ENCODE measurements at regions not wholly inside any gene's neighbourhood (a gene's known extent, or its start where the extent isn't known, plus 50 kb on each side); places are given as distances from the start of the nearest gene placed in this dataset.

DNA sequence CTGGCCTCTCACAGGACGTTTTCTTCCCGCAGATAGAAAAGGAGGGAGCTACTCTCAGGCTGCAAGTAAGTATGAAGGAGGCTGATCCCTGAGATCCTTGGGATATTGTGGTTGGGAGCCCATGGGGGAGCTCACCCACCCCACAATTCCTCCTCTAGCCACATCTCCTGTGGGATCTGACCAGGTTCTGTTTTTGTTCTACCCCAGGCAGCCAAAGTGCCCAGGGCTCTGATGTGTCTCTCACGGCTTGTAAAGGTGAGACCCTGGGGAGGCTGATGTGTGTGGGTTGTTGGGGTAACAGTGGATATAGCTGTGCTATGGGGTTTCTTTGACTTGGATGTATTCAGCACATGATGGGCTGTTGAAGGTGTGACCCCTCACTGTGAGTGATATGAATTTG lies 52.0 kb upstream of the POLR1H start:
- TF ChIP-seq, protein P1, sequence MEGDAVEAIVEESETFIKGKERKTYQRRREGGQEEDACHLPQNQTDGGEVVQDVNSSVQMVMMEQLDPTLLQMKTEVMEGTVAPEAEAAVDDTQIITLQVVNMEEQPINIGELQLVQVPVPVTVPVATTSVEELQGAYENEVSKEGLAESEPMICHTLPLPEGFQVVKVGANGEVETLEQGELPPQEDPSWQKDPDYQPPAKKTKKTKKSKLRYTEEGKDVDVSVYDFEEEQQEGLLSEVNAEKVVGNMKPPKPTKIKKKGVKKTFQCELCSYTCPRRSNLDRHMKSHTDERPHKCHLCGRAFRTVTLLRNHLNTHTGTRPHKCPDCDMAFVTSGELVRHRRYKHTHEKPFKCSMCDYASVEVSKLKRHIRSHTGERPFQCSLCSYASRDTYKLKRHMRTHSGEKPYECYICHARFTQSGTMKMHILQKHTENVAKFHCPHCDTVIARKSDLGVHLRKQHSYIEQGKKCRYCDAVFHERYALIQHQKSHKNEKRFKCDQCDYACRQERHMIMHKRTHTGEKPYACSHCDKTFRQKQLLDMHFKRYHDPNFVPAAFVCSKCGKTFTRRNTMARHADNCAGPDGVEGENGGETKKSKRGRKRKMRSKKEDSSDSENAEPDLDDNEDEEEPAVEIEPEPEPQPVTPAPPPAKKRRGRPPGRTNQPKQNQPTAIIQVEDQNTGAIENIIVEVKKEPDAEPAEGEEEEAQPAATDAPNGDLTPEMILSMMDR (IDR thresholded peaks at IDR 0.05 in 8 of 11, conservative IDR thresholded peaks at IDR 0.05 in 3 of 11), result no peak
- no peak for TF ChIP-seq POLR2A (IDR thresholded peaks at IDR 0.05)
